ENCODE measurements at regions not wholly inside any gene's neighbourhood (a gene's known extent, or its start where the extent isn't known, plus 50 kb on each side); places are given as distances from the start of the nearest gene placed in this dataset.

DNA sequence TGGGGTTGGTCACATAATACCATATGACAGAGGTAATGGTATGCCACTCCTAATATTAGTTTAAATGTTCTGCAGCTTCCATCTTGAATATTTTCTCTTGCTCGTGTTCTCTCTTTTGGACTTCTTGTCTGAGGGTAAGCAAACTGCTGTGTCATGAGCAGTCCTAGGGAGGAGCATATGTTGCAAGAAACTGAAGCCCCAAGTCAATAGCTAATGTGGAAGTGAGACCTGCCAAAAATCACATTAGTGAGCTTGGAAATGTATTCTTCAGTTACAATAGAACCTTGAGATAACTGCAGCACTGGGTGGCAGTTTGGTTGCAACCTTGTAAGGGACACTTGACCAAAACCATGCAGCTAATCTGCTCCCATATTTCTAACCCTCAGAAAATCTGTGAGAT lies 178.2 kb upstream of the IMPG1 start:
- intact Hi-C loops (cut with micrococcal nuclease), result no loop called here
- H3K9me1 ChIP-seq (ENCODE audit: control insufficient read depth, insufficient read depth, low read length), result no peaks in the 10 kb centered on the region
- in situ Hi-C loops (cut with MboI), result no loop called here
- no peaks in the 10 kb centered on the region for H3K79me2 ChIP-seq (ENCODE audit: control insufficient read depth, insufficient read depth, low read length)
- WGBS (ENCODE audit: insufficient coverage, low coverage, missing lambda C conversion rate), result no CpG with 5 or more reads among the region's 1 CpG
- H3K36me3 ChIP-seq (ENCODE audit: control insufficient read depth, insufficient read depth, low read length), result no peaks in the 10 kb centered on the region
- ATAC-seq (no peak), FAIRE-seq (no peak), DNase-seq (ENCODE audit: extremely low read depth in 1 of 4, low spot score in 3 of 4) (no peak)
- no peaks in the 10 kb centered on the region; the same call in 1 of the 2 replicates for H3K9me3 ChIP-seq (replicated peaks; ENCODE audit: control insufficient read depth, insufficient read depth, low read depth, low read length)
- H3K9ac ChIP-seq (ENCODE audit: insufficient read depth in 1 of 2, low read depth in 2 of 2, low read length in 2 of 2), result no peak overlapping the region
- H3K4me2 ChIP-seq (ENCODE audit: insufficient read depth, low read length), result no peak overlapping the region
- TF ChIP-seq POLR3G (IDR thresholded peaks at IDR 0.05; ENCODE audit: extremely low read depth, insufficient read length, insufficient replicate concordance), result no peak
- no peak for TF ChIP-seq SETDB1 (IDR thresholded peaks at IDR 0.05; ENCODE audit: low read length)
- no peak for TF ChIP-seq NCOR1 (IDR thresholded peaks at IDR 0.05)
- POLR2A ChIA-PET, result interaction anchor here (0.7 kb wide), 1 partner anchor 1015 kb away, joined by 3 read pairs; no protein-coding TSS in a partner anchor
- no peaks in the 10 kb centered on the region for H3K27me3 ChIP-seq (ENCODE audit: control insufficient read depth in 2 of 2, insufficient read depth in 2 of 2, low read length in 2 of 2)
- no TSS peak for BruUV-seq (replicated peaks)
- no peak overlapping the region for H3K27ac ChIP-seq (ENCODE audit: extremely low read depth, low read depth, low read length)
- no peaks in the 10 kb centered on the region for H3K4me1 ChIP-seq (replicated peaks in 1 of 2; ENCODE audit: control insufficient read depth in 2 of 2, insufficient read depth in 2 of 2, low read length in 2 of 2)
- CTCF ChIA-PET (ENCODE audit: low intra/inter-chr PET ratio), result no interaction called here
- H3K4me3 ChIP-seq, result no peak overlapping the region
- no peak overlapping the region for H2AFZ ChIP-seq (ENCODE audit: low read depth, low read length)
- H4K20me1 ChIP-seq (replicated peaks; ENCODE audit: control insufficient read depth, insufficient read depth, low read length), result no peaks in the 10 kb centered on the region

DNA sequence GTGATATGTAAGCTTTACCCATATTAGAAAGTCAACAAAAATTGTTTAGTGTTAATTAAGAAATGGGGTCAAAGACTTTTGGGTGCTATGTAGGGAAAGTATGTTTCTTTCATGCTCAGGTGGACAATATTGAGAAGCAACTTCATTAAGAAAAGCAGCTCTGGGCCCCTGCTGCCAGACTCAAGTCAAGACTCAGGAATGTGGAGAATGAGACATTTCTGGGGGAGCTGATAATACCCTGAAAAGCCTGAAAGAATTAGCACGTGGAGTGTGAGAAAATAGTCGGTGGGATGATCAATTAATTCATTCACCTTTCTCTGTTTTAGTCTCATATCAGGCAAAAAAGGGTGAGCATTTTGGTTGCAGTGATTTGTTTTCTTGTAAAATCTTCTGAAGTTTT lies 175.1 kb upstream of the IMPG1 start:
- intact Hi-C loops (cut with micrococcal nuclease) (no loop called here), in situ Hi-C loops (cut with MboI) (no loop called here)
- Histone ChIP-seq H3K4me2 (ENCODE audit: insufficient read depth, low read length) (no peak overlapping the region), H3K79me2 (ENCODE audit: control insufficient read depth, insufficient read depth, low read length) (no peaks in the 10 kb centered on the region), H3K4me1 (replicated peaks in 1 of 2; ENCODE audit: control insufficient read depth in 2 of 2, insufficient read depth in 2 of 2, low read length in 2 of 2) (no peaks in the 10 kb centered on the region), H3K9ac (ENCODE audit: insufficient read depth in 1 of 2, low read depth in 2 of 2, low read length in 2 of 2) (no peak overlapping the region), H3K27ac (ENCODE audit: extremely low read depth, low read depth, low read length) (no peak overlapping the region), H3K36me3 (ENCODE audit: control insufficient read depth, insufficient read depth, low read length) (no peaks in the 10 kb centered on the region), H3K9me1 (ENCODE audit: control insufficient read depth, insufficient read depth, low read length) (no peaks in the 10 kb centered on the region), H3K27me3 (ENCODE audit: control insufficient read depth in 2 of 2, insufficient read depth in 2 of 2, low read length in 2 of 2) (no peaks in the 10 kb centered on the region), H3K9me3 (replicated peaks; ENCODE audit: control insufficient read depth, insufficient read depth, low read depth, low read length) (no peaks in the 10 kb centered on the region; the same call in 1 of the 2 replicates), H4K20me1 (replicated peaks; ENCODE audit: control insufficient read depth, insufficient read depth, low read length) (no peaks in the 10 kb centered on the region), H3K4me3 (no peak overlapping the region), H2AFZ (ENCODE audit: low read depth, low read length) (no peak overlapping the region)
- DNase-seq (ENCODE audit: extremely low read depth in 1 of 4, low spot score in 3 of 4) (no peak), FAIRE-seq (no peak), ATAC-seq (no peak)
- 0% methylated on average over 2 of the region's 2 CpGs for WGBS (ENCODE audit: insufficient coverage, low coverage, missing lambda C conversion rate)
- BruUV-seq (replicated peaks), result no TSS peak
- ChIA-PET CTCF (ENCODE audit: low intra/inter-chr PET ratio) (no interaction called here), POLR2A (no interaction called here)
- no peak for TF ChIP-seq NEUROD1 (IDR thresholded peaks at IDR 0.05; ENCODE audit: borderline replicate concordance, low read depth, low read length, partially characterized antibody)
- TF ChIP-seq NCOA4 (IDR thresholded peaks at IDR 0.05; ENCODE audit: partially characterized antibody), result no peak
- no peak for TF ChIP-seq NRF1 (conservative IDR thresholded peaks at IDR 0.05 in 1 of 2, IDR thresholded peaks at IDR 0.05 in 1 of 2)
- TF ChIP-seq, protein P1, sequence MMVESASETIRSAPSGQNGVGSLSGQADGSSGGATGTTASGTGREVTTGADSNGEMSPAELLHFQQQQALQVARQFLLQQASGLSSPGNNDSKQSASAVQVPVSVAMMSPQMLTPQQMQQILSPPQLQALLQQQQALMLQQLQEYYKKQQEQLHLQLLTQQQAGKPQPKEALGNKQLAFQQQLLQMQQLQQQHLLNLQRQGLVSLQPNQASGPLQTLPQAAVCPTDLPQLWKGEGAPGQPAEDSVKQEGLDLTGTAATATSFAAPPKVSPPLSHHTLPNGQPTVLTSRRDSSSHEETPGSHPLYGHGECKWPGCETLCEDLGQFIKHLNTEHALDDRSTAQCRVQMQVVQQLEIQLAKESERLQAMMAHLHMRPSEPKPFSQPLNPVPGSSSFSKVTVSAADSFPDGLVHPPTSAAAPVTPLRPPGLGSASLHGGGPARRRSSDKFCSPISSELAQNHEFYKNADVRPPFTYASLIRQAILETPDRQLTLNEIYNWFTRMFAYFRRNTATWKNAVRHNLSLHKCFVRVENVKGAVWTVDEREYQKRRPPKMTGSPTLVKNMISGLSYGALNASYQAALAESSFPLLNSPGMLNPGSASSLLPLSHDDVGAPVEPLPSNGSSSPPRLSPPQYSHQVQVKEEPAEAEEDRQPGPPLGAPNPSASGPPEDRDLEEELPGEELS (CRISPR knock-in tag; IDR thresholded peaks at IDR 0.05; ENCODE audit: borderline replicate concordance), result no peak
- no peak for TF ChIP-seq RBM17 (IDR thresholded peaks at IDR 0.05; ENCODE audit: borderline replicate concordance, low read depth, low read length)
- TF ChIP-seq, protein P2, sequence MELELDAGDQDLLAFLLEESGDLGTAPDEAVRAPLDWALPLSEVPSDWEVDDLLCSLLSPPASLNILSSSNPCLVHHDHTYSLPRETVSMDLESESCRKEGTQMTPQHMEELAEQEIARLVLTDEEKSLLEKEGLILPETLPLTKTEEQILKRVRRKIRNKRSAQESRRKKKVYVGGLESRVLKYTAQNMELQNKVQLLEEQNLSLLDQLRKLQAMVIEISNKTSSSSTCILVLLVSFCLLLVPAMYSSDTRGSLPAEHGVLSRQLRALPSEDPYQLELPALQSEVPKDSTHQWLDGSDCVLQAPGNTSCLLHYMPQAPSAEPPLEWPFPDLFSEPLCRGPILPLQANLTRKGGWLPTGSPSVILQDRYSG (tag; conservative IDR thresholded peaks at IDR 0.05; ENCODE audit: low read depth), result no peak
- TF ChIP-seq ZNF583 (CRISPR knock-in tag; IDR thresholded peaks at IDR 0.05), result no peak
- TF ChIP-seq SMAD2 (IDR thresholded peaks at IDR 0.05; ENCODE audit: low read depth, low read length), result no peak
- no peak for TF ChIP-seq NFYB (IDR thresholded peaks at IDR 0.05; ENCODE audit: extremely low read depth, insufficient read length)
- no peak for TF ChIP-seq TAF15 (IDR thresholded peaks at IDR 0.05; ENCODE audit: low read depth, low read length)
- no peak for TF ChIP-seq SP1 (CRISPR knock-in tag; IDR thresholded peaks at IDR 0.05)

Measured in K562 (cell line).